ENCODE measurements at regions not wholly inside any gene's neighbourhood (a gene's known extent, or its start where the extent isn't known, plus 50 kb on each side); places are given as distances from the start of the nearest gene placed in this dataset.

DNA sequence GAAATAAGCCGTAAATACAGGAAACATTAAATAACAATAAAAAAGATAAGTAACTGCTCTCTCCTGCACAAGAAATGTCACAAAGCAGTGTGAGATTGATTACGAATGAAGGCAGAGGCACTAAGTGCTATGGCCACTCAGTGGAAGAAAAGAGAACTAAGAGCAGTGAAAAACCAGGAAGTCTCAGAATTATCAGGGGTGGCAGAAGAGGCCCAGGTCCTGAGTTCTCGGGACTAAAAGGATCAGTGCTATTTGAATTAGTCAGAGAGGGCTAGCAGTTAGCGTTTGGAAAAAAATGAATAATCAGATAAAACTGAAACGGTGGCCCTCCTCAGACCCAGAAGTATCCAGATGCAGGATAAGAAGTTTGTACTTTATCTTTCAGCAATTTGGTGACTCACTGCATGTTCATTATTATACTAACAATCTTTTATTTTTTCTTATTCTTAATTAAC is 367.1 kb downstream of the ZEB2 start:
- DNase-seq, result peak; percentile 91

DNA sequence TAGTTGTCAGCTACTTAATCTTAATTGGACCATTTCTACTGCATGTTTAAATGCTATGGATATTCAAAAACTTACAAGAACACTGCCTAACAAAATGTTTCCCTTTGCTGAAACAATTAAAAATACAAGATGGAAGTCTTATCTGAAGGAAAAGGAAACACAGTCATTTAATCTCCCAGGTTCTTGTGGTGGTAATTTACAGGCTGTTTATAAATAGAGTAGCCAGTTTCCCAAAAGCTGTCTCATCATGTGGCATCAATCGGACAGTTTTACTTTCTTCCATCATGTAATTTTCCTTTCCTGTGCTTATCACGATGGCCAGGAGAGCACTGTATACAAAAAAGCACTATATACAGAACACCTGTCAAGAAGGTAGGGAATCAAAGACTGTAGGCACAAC is 368.1 kb downstream of the ZEB2 start:
- peak; percentile 75 for DNase-seq

DNA sequence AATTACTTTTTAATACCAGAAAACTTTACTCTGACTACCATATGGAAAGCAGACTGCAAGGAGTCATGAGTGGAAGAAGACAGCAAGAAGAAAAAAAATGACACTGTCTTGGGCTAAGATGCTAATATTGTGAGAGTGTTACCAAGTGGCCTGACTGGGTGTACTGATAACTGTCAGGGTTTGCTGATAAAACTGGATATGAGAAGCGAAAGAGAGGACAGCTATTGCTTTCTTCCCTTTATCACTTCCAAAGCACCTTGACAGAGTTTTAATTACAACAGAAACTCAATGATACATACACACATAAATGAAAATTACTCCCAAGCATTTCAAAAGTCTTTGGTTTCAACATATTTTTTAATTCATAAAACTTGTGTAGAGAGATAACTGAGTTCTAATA is 368.5 kb downstream of the ZEB2 start:
- peak; percentile 90 for DNase-seq

DNA sequence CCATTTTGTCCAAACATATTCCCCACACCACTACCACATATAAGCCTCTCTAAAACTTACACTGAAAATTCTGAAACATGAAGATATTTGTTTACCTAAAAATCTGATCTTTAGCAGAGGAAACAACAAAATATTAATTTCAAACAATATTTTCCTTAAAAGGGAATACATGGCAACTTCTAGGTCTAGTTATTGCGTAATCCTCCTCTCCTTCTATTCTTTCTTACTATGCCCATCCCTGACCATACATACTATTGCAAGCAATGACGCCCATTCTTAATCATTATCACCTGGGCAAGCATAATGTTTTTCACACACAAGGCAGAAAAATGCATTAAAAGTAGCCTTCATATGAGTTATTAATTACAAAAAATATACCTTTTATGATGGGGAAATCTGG is 372.6 kb downstream of the ZEB2 start:
- DNase-seq, result no peak

DNA sequence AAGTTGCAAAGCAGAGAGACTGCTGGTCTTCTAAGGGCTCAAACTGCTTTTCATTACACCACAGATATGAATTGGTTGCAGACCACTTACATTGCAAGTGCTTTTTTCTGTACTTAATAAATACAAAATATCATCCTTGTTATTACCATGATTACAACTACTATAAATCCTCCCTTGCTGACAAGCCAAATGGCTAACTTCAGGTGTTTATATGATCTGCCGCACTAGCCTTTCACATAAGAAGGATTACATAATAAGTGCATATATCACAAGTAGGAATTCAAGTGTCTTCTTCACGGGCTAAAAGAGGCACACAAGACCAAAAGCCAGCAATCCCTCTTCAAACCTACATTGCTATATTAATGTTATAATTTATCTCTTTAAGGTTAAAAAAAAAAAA is 373.0 kb downstream of the ZEB2 start:
- DNase-seq, result no peak

DNA sequence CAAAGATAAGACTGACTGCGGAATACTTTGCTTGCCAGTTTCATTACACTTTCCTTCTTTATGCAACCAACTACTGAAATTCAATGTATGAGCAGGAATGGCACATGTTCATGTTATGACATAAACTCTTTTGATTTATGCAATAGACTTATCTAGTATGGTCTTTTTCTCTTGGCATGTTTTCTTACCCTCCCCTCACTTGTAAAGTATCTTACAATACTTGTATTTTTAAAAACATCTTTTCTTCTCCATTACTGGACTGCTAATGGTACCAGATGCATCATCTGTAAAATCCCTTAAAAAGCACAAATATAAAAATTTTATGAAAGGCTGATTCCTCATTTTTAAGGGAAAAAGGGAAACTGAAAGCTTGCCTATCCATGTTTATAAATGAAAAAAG is 373.8 kb downstream of the ZEB2 start:
- DNase-seq, result no peak

DNA sequence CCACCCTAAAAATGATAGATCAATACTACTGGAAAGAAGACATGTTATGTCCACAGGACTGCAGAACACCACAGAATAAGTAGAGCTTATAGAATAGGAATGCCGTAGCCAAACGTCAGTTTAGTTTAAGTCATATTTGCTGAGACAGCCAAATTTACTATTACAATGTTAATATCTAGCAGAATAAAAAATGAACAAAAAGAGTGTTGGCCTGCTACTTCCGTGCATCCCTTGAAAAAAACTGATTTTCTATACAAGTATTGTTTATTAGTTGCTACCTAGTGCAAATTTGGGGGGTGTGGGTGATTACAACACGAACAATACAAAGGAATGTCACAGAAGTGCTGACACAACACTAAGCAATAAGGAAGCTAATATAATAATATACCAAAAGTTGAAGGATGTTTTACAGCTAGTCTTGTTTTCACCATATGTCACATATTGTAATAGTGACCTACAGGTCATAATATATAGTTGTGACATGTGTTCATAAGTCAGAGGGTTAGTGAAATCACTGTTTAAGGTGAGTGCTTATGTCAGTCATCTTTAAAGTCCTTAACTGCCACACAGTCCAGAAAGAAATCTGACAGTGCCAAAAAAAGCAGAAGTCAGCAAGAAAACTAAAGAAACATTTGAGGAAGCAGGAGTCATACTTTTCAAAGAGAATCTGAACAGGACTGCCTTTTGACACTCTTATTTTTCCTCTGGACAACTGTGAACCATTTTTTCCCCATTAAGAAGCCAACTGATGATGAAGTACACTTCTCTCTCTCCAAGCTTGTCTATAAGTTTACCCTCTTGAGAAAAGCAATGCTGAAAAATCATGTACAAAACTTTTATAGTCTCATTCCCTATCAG is 376.4 kb downstream of the ZEB2 start:
- peak; percentile 56 for DNase-seq

DNA sequence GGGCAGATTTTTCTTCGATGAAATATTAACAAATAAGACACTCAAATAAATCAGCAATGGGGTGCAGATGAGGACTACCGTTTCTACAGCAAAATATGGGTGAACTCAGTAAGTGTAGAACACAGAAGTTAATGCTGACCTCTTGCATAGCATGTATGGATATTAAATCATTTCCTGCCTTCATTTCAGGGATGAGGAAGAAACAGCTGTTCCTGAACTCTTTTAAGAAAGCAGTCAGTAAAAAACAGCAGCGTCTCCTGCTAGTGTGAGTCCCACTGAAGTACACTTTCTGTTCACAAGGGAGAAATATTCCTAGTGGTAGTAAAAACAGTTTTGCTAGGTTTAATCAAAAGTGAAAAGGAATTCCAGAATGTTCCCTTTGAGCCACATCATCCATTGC is 379.0 kb downstream of the ZEB2 start:
- no peak for DNase-seq

DNA sequence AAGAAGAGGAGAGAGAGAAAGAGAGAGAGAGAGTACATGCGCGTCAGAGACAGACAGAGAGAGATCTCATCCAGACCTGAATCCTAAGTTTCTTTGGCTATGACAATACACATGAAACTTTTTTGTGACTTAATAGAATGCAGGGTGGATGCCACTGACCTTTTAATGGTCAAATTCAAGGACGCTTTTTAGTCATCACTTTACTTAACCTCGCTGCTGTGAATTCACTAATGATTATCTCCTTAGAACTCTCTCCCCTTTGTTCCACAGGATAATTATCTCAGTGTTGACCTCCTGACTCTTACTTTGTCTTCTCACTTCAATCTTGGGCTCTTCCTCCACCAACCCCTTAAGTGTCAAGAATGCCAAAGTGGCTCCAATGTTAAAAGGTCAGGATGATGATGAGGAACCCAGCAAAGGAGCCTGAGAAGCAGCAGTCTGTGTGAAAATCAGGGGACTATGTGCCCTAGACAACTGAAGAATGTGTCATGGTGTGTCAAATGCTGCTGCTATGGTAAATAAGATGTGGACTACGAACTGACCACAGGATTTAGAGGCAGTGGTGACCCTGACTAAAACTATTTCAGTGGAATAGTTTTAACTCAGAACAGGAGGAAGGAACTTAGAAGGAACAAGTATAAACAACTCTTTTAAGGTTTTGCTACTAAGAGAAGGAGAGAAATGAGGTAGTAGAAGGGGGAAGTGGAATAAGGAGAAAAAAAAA is 382.1 kb downstream of the ZEB2 start:
- DNase-seq, result no peak

DNA sequence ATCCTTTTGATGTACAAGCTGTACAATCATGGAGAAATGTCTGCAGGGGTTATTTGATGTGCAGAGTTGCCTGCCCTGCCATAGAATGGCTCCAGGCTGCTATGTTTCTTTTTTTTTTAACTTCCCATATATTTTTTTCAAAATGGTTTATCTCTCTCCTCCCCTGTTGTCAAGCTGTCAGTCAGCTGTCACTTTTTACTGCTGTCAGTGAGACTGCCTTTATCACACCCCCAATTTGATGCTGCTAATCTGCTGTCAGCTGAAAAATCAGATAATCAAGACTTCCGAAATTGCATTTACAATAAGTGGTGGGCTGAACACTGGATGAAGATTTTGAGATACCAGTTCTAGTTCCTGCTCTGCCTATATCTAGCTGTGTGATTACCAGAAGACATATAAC is 382.6 kb downstream of the ZEB2 start:
- DNase-seq, result no peak

DNA sequence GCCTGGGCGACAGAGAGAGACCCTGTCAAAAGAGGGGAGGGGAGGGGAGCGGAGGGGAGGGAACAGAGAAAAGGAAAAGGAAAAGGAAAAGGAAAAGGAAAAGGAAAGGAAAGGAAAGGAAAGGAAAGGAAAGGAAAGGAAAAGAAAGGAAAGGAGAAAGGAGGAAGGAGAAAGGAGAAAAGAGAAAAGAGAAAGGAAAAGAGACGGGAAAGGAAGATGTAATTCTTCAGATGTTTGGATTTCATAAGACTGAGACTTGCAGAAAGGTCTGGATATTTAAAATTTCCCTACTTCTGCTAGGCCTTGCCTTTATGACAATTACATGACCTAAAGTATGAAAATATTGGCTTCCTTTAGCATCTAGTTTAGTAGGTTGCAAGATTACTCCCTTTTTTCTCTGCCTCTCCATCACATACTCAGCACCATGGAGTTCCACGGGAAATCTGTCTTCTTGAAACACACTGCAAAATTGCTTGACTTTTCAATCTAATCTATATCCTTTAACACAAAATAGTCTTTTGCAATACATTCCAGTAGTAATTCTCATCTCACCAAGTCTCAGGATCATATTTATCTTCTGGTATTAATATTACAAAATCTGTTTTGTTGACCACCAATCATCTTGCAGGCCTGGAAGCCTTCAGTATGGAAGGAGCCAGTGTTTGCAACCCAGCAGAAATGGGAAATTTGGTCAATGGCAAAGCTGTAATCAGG is 383.5 kb downstream of the ZEB2 start:
- DNase-seq, result no peak

DNA sequence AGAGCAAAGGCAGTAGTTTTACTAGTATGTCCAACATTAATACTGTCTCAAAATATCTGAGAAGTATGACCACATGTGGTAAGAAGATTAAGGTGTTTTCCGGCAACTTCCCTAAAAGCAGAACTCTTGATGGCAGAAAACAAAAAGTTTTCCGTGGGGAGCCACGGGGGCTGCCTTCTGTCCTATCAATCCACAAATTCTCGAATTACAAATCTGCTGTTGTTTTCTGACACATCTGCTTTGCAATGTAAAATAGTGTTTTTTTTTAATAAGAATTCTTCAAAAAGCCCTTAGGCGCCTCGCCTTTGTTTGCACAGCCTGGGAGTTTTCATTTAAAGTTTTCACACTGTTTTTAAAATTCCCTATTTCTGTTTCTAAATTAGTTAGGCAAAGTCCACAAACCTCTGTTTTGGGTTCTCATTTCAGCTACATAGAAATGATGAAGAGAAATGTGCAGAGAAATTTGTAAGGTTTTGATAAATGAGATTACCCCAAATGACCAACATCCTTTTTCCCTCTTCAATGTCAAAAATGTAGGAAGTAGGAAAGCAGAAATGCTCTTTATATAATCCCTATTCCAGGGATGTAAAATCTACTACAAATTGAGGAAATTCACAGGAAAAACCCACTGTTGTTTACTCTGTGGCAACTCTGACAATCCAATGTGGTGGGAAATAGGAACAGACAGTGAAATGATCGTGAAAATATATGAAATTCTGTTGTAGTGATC is 385.8 kb downstream of the ZEB2 start:
- DNase-seq, result peak; percentile 72

DNA sequence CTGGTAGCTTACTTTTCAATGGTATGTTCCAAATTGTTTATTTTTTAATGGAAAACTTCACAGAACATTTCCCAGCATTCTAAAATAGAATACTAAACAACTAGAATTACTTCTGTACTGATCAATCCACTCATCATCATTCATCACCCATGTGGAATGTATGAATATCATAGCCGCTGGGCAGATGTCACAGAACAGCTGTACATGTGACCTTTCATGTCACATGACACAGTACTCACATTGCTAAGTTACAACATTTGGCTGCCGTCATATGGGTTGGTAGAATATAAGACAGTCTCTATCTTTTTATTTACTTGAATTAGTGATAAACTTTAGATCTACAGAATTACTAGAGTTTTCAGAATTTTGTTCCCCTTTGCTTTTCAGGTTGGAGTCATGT is 387.6 kb downstream of the ZEB2 start:
- no peak for DNase-seq

DNA sequence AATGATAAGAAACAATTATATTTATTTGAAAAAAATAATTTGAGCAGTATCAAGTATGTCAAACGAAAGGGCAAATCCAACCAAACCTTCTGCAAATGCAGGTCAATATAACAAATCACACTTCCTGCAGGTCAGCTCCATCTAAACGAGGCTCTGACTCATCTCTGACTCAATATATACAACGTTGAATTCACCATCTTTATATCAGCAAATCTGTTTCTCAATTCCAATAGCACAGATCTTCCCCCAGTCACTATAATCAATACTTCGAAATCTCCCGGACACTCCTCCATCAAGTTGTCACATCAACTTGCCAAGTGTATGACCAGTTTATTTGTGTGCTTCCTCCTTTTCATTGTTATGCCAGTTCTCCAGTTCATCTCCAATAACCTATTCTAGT is 388.9 kb downstream of the ZEB2 start:
- DNase-seq, result no peak

DNA sequence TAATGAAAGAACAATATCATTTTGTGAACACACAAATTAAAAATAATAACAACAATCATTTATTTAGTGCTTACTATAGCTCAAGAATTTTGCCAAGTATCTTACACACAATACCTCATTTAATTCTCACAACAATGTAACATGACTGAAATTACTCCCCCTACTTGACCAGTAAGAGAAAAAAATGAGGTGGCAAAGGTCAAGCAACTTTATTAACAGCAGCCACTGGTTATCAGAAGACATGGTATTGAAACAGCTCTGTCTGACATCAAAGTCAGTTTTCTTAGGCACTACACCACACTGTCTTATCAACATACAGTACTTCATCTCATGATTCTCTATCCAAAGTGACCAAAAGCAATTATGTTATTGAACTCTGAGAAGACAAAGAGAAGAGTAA is 389.4 kb downstream of the ZEB2 start:
- DNase-seq, result no peak

DNA sequence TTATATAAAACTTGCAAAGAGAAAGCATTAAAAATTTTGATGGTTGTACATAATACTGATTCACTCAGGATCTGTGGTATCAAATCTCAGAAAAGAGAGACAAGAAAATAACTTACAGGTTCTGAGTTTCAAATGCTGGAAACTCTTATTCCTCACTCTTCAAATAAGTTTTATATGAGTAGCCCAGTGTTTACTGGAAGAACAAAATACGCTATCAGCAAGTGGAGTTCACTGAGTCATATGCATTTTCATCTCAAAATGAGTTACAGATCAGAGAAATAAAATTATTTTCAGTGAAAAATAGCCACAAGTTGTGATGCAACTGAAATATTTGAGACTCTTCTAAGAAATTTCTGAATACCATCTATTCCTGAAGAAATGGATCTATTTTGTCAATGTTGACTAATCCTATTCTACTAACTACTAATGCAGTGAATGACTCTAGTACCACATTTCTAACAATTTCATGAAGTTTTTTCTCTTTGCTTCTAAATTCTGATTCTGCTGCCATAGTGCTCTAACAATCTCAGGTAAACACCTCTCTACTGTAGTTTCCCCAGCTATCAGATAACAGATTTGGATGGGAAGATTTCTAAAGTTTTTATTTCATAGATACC is 391.7 kb downstream of the ZEB2 start:
- no peak for DNase-seq

DNA sequence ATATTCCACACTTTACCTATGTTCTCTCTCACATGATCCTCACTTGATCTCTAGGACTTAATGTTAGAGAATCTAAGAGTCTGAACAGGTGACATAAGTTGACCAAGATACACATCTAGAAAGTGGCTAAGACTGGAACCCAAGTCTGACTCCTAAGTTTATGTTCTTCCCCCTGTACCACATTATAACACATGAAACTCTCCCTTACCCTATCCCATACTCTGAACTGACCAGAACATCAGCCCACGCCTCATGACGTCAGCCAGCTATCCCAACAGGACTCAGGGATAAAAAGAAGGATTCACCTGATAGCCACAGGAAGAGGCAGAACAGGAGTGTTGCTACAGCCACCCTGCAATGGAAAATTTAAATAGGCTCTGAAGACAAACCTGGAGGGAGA is 392.2 kb downstream of the ZEB2 start:
- DNase-seq, result no peak

DNA sequence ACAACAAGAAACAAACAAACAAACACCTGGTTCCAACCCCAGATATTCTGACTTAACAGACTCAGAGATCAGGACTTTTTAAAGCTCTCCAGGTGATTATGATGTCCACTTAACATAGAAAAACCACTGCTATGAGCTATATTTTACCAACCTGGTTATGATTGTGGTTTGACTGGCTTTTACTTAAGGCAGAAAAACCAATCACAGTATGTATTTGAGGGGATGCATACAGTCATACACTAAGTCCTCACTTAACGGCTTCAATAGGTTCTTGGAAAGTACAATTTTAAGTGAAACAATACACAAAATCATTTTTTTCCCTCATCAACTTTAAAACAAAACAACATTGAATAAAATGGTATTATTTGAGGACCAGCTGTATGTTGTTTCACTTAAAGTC is 393.6 kb downstream of the ZEB2 start:
- DNase-seq, result no peak

DNA sequence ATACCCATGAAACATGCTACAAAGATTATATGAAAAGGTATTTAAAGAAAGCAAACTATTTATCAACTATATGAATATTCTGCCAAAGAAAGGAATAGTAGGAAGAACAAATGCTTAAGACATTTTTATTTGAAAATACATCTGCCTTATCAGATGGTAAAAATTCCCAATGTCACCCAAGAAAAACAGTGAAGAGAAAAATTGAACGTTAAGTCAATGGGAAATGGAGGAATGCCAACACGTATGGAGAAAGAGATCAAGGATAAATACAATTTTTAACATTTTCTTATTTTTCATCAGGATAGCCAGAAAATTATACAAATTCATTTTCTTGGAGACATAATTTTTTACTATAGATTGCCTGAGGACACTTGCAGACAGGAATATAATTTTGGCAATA is 394.2 kb downstream of the ZEB2 start:
- DNase-seq, result no peak

DNA sequence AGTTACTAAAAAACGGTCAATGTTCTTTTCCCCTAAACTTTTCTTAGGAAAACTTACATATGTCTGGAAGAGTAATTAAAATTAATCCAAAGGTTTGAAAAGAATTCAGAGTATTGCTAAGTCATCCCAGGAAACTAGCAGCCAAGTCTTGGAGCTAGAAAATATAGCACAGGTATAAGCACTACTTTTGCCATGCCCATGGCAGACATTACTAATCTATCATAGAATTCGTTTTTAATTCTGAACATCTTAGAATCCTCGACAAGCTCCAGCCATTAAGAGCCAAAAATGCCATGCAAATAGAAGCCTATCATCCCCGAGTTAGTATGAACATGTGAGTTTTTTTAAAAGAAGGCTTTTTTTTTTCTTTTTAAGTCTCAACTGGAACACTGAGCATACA is 395.0 kb downstream of the ZEB2 start:
- no peak for DNase-seq

DNA sequence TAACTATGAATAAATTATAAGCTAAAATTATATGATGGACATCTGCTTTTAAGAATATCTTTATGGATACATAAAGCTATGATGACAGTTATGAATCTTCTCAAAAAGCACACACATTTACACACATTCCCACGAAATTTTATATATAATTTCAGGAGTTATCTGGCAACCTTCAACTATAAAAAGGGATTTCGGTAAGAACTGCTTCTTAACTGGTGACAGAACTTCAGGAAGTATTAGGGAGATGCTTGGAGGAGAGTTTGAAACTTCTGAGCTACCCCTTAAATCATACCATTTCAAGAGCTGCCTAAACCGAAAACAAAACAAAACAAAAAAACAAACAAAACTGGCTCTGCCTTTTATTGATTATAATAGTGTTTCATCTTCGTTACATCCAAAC is 399.4 kb downstream of the ZEB2 start:
- no peak for DNase-seq

DNA sequence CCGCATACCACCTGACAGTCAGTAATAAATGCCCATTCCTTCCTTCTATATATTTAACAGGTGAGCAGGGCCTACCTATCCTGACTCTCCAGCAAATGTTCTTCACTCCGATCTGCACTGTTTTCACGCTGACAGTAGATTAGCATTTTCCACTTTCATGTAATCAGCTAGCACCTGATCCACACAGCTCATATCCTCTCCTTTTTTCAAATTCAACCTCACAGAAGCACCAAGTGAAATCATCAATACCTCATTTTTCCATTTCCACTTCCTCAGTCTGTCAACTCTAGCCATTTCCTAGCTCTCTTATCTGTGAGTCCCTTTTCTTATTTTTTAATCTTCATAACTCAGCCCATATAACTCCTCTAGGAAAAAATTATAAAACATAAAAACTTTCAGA is 402.8 kb downstream of the ZEB2 start:
- no peak for DNase-seq
